GM19468 (cell line): ENCODE measurements at regions not wholly inside any gene's neighbourhood (a gene's known extent, or its start where the extent isn't known, plus 50 kb on each side); places are given as distances from the start of the nearest gene placed in this dataset.
"Not testable (repeated sequence)": the region's sequence is repeated elsewhere in the genome, so short reads cannot be mapped to it uniquely, and the experiment has no call there.

Source experiments
- ATAC-seq: cut with Tn5 transposase; IDR thresholded peaks from one replicate; pipeline ENCODE4 v1.9.1; 2021; ENCODE audit warnings: mild to moderate bottlenecking, moderate library complexity, moderate number of reproducible peaks; ENCODE audit not compliant: unreplicated experiment; ENCODE audit errors: extremely low read depth

DNA sequence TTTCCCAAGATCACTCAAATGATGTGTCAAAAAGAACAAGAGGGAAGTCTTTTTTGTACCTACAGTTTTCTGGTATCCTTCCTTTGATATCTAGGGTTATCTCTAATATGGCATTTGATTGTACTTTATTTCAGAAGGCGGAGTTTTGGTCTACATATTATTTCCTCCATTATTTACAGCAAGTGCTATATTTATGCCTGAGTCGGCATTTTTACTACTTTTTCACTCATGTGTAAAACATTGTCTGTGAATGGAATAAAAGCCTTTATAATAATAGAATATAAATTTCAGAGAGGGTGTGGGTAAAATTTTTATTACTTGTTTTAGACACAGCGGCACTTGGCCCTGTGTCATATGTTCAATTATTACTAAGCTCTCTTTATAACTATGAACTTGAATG, 398.4 kb downstream of the BCKDHB start:
- no peak for ATAC-seq

DNA sequence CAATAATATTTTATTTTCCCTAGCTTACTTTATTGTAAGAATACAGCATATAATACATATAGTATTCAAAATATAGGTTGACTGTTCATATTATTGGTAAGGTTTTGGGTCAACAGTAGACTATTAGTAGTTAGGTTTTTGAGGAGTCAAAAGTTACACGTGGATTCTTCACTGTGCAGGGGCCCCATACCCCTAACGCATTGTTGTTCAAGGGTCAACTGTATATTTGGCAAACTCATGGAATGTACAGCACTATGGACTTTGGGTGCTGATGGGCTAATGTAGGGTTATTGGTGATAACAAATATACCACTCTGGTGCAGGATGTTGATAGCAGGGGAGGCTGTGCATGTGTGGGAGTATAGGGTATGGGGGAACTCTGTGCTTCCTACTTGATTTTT, 397.2 kb downstream of the BCKDHB start:
- ATAC-seq = no peak

DNA sequence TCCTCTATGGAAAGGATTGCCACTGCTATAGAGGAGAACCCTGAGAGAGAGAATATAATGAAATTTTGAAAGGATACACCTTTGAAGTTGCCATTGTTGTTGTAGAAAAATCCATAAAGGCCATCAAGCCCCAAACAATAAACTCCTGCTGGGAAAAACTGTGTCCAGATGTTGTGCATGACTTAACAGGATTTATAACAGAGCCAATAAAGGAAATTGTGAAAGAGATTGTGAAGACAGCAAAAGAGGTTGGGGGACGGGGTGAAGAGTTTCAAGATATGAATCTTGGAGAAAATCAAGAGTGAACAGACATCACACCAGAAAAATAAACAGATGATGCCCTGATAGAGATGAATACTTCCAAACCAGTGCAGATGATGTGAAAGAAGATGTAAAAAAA, 396.4 kb downstream of the BCKDHB start:
- no peak for ATAC-seq

DNA sequence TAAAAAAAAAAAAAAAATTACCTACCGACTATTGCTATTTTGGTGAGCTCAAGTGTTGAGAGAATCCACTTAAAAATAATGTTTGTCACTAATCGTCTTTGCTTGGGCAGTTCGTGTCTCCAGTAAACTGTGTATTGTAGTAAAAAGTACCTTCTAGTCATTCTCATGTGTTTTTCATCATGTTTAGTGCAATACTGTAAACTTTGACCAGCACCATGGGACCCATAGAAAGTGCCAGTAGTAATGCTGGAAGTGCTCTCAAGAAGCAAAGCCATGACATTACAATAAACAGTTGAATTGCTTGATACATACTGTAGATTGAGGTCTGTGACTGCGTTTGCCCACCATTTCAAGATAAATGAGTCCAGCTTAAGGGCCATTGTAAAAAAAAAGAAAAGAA, 395.2 kb downstream of the BCKDHB start:
- no peak for ATAC-seq

DNA sequence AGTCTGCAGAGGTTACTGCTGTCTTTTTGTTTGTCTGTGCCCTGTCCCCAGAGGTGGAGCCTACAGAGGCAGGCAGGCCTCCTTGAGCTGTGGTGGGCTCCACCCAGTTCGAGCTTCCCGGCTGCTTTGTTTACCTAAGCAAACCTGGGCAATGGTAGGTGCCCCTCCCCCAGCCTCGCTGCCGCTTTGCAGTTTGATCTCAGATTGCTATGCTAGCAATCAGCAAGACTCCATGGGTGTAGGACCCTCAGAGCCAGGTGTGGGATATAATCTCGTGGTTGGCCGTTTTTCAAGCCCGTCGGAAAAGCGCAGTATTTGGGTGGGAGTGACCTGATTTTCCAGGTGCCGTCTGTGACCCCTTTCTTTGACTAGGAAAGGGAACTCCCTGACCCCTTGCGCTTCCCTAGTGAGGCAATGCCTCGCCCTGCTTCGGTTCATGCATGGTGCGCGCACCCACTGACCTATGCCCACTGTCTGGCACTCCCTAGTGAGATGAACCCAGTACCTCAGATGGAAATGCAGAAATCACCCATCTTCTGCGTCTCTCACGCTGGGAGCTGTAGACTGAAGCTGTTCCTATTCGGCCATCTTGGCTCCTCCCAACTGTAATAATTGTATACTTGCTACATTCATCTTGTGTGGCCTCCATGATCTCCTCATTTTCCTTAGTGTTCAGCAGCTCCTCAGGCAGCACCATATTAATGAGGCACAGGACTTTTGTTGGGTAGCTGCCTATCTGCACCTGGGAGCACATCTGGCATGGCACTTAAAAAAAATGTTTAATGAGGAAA, 391.4 kb downstream of the BCKDHB start:
- not testable (repeated sequence) for ATAC-seq

DNA sequence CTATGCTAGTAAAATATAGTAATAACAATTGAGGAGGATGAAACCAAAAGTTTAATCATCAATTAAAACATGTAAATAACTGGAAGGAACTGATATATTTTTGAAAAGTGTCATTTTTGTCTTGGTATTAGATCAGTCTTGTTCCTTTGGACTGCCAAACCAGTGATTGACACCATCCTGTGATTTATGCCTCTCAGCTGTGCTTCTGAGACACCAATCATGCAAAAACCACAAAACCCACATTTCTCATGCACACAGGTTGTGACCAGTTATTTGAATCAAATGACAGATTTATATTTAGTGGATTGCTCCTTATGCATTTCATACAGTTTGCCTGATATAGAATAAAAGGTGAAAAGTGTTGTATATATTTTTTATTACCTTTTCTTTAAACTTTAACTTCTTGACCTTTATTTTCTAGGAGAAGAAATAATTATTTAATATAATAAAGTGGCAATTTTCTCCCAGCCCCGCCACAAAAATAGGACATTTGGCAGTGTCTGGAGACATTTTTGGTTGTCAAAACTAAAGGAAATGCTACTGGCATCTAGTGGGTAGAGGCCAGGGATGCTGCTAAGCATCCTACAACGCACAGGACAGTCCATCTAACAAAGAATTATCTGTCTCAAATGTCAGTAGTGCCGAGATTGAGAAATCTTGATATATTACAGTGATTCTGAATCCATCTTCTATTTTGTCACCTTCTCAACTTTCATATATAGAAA, 383.6 kb downstream of the BCKDHB start:
- ATAC-seq = no peak

DNA sequence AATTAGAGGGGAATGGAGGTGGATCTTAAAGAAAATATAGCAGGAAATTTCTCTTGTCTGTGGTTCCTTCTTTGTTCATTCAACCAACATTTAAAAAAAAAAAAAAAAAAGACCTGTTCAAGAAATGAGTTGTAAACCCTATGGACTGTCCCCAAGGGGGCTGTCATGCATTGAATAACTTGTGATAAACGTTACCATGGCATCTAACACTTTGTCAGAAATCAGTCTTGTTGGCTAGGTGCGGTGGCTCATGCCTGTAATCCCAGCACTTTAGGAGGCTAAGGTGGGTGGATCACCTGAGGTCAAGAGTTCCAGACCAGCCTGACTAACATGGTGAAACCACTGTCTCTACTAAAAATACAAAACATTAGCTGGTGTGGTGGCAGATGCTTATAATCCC, 381.7 kb downstream of the BCKDHB start:
- ATAC-seq = no peak

DNA sequence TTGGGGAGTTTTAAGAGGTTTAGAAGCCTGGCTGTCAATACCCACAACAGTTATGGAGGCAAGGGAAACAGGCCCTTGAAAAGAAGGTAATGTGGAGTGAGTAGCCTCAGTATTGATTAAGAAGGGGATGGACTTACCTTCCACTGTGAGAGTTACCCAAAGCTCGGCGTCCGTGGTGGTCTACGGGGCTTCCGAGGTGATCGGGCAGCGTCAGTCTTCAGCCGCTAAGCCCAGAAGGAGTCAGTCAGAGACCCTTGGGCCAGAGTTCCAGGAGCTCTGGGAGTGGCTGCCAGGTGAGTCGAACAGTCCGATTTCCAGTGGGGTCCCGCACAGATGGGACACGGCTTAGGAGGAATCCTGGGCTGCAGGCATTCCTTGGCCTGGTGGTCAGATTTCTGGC, 379.0 kb downstream of the BCKDHB start:
- not testable (repeated sequence) for ATAC-seq

DNA sequence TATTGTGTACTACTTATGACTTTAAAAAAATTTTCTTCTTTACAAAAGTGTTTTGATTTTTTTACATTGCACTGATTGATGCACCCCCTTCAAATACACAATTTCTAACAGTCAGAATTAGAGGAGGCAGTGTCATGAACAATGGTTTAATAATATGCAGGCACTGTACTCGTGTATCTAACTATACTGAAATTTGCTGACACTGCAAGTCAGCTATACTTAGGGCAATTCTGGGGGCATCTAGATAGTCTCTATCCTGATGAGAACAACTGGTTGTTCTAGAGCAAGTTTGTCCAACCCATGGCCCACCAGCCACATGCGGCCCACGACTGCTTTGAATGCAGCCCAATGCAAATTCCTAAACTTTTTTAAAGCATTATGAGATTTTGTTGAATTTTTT, 375.6 kb downstream of the BCKDHB start:
- ATAC-seq = no peak

DNA sequence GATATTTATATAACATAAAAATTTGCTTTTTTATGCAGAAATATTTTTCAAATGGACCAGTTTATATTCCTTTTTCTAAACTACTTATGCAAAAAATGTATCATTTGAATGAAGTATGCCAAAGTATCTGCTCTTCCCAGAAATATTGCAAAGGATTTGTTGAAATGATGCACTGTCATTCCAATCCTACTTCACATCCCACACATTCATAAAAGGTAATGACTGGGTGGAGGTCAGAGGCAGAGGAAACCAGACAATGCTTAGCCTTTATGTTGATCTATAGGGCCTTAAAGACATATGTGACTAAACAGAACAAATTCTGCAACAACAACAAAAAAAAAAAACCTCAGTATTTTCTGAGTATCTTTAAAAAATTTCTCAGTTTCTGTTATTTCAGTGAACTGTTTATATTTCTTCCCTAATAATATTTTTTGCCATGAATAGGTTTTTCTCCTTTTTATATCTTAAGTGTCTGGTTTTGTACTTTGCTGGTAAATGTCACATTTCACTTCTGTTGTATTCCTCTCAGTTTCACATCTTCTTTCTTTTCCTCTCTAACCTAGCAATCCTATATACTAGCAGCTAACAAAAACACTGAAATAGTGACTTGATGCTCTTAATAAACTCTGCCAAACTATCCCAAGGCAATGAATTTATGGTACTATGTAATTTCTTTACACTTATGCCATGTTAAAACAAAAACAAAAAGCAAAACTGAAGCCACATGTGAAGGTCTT, 374.1 kb downstream of the BCKDHB start:
- ATAC-seq = no peak

DNA sequence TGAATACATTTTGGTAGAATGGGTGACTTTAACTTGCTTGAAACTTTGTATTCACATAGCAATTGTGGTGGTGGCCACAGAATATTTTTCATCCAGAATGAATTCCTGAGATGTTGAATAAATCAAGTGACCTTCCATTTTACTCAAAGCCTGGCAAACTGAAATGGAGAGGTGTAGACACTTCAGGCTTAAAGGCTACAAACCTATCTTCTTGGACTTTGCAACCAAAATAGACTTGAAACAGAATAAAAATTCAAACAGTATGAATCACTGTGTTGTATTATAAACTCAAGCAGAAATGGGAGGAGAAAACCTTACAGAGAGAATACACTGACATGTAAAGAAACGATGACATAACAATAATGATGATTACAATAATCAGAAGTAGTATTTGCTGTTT, 371.6 kb downstream of the BCKDHB start:
- no peak for ATAC-seq

DNA sequence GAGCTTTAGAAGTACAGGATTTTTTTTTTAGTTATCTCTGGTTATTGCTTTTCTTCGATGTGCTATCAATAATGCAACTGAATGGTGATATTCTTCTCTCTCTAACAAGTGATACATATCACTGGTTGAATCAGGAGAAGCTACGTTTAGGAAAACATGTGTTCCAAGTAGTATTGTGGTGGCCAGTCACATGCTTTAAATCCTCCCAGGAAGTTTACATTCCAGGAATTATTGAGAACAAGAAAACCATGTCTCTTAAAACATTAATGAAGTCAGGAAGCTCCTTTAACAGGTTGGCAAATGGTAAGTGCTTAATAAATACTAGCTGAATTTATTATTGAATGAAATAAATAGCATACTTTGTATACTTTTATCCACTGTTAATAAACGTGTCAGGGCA, 371.1 kb downstream of the BCKDHB start:
- no peak for ATAC-seq

DNA sequence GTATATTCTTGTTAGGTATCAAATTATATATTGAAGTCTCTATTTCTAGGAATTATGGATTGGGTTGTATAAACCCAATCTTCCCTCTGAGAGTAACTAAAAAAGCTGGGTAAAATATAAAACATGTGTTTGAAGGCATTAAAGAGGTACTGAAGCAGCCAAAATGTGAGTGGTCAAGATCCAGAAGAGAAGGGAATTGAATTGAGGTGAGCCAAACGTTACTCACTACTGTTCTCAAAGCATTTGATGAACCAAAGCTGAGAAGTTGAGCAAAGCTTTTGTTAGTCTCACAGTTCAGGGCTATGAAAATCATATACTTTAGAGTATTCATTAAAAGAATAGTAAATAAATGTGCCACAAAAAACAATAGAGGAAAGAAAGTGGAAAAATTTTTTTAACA, 365.8 kb downstream of the BCKDHB start:
- no peak for ATAC-seq

DNA sequence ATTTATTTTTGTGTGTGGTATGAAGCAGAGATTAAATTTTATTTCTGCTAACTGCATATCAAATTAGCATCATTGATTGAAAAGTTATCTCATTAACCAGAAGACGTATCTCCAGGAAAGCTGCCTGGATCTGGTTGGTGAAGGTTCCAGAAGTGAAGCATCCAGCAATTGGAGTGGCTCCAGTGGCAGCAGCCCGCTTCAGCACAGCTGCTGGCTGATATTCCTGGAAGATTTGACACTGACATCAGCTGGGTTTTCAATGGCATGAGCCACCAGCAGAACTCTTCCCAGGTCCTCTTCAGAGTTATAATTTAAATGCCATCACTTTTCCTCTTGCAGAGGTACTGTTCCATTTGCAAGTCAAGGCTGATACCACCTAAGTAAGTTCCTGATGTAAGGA, 363.5 kb downstream of the BCKDHB start:
- ATAC-seq = no peak

DNA sequence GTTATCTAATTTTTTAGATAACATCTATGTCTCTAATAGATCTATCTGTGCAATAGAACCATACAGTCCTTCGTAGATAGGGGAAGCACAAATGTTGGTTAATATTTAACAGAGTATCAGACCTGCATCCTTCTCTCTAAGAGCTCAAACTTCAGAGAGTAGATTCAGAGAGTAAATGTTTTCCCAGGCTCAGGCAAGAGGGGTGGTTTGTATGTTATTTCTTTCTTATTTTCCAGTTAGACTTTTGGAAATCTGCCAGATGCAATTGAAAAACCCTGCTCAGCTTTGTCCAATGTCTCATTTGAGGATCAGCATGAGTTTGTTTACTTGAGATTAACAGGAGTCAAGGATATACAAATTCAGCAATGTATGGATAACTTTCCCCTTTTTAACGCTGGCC, 361.9 kb downstream of the BCKDHB start:
- no peak for ATAC-seq

DNA sequence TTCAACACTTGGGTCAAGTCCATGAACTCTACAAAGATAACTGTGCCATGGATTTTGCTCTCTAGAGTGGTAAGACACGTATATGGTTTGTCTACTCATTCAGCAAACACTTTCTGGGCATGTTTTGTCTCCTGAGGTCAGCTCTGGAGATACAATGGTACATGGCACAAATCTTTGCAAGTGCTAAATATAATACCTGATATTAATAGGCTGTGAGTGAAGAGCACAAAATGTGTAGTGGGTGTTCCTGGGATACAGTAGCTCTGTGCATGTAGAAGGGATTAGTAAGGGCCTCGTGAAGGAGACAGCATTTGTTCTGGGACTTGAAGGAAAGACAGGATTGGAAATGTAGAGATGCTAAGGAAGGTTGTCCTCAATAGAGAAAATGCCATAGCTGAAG, 360.9 kb downstream of the BCKDHB start:
- ATAC-seq = no peak

DNA sequence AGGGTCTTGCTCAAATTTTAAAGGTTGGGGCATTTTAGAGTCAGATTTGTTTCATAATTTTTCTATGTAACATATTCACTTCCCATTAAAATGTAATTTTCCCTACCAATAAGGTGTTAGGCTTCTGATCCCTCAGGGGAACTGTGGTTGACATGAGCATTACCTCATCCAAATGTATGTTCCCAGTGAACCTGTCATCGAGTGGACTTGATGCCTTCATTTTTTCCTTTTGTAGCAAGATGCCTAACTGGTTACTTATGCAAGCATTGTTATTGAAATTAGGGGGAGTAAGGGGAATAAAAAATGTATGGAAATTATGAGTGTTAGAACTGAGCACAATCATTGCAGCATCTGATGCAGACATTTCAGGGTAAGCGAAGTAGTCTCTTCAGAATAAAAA, 360.5 kb downstream of the BCKDHB start:
- ATAC-seq = no peak

DNA sequence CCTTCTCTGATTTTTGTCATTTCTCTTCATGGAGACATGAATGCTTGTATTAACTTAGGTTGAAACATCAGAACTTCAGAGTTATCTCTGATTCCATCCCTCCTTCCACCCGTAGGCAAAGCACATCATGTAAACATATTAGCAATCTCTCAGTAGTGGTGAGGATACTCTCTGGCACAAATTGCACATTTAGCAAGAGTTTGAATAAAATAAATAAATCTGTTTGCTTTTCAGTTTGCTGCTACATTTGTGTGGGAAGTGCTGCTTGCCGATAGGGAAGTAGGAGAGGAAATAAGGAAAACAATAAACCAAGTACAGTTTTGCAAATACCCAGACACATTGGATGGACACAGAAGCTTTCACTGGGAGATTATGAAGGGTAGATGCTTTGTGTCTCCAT, 359.0 kb downstream of the BCKDHB start:
- no peak for ATAC-seq

DNA sequence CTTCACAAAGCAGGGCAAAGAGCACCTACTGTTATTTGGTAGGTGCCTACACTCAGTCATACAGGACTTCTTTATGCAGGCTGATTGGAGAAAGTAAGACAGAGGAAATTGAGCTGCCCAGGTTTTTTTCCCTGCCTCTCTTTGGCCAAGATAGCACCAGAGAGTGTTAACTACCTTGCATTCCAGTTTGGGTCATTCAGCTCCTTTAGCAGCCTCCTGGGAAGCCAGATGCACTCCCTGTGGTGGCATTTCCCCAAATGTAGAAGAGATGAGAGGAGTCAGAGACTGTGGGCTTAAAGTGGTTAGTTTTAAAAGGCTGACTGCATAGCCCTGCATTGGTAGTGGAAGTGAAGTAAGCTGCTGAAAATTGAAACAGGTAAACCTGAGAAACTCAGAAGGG, 358.4 kb downstream of the BCKDHB start:
- ATAC-seq = no peak

DNA sequence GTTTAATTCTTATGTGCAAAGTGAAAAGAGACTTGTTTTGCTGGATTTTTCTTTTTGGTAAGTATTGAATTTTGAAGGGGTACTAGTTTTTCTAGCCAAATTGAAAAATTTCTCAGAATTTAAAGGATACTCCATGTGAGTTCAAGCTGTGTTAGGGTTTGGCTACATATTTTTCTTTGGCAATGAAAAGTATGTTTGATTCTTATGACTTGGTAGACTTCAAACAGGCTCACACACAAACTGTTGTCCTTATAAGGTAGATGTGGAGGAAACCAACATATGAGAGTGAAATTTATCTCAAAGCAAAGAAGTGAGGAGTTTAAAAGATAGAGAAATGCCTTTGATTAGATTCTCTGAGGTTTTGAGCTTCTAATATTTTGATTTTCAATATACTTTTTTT, 356.7 kb downstream of the BCKDHB start:
- no peak for ATAC-seq

DNA sequence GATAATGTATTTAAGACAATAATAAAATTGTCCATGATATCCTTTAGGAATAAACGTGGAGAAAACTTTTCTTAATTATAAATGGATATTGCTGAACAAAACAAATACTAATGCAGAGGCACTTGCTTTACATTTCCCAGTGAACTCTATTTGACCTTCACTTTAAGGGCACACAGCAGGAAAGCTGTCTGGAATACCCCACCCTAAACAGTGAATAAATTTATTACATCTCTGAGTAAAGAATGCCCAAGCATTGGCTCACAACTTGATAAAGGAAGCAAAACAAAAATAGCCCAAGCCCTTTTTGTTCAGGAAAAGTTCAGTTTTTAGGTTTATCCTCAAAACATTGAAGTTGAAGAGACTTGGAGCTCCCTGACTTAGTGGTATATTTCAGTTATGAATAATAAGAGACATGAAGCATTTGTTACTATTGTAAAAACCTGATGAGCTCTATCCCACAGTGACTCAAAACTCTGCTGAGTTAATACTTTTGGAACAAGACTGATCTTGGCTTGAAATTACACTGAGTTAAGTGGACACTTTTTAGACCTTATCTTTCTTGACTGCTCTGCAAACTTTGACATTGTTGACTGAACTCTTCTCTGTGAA, 353.9 kb downstream of the BCKDHB start:
- ATAC-seq = no peak
